Muscle of back (tissue), 3 donors: ENCODE measurements at regions not wholly inside any gene's neighbourhood (a gene's known extent, or its start where the extent isn't known, plus 50 kb on each side); places are given as distances from the start of the nearest gene placed in this dataset.

Source experiments
- DNase-seq, 3 donors: peaks; one replicate each; pipeline versions ENCODE4 v3.0.0 to v3.0.0-alpha.2; 2013

GRCh38 chr17:65405563-65405962, 155.9 kb downstream of the AXIN2 start:
- DNase-seq, result no peak

- no peak for DNase-seq
These were observed 156.7 kb downstream of the AXIN2 start for GRCh38 chr17:65404761-65405160.

- DNase-seq, result no peak
These were observed 157.8 kb downstream of the AXIN2 start for GRCh38 chr17:65403626-65404025.

- DNase-seq, result no peak
These were observed 158.6 kb downstream of the AXIN2 start for GRCh38 chr17:65402513-65403496.

- DNase-seq, result no peak
These were observed 159.9 kb downstream of the AXIN2 start for GRCh38 chr17:65401561-65401960.

- DNase-seq, result no peak
These were observed 160.7 kb downstream of the AXIN2 start for GRCh38 chr17:65400701-65401100.

GRCh38 chr17:65398040-65398787, 163.2 kb downstream of the AXIN2 start:
- DNase-seq, result no peak

- DNase-seq, result no peak
These were observed 165.5 kb downstream of the AXIN2 start for GRCh38 chr17:65395924-65396323.

GRCh38 chr17:65394811-65395472, 166.5 kb downstream of the AXIN2 start:
- no peak for DNase-seq

GRCh38 chr17:65393514-65393913, 167.9 kb downstream of the AXIN2 start:
- no peak for DNase-seq

GRCh38 chr17:65389949-65390348, 171.5 kb downstream of the AXIN2 start:
- peak in 1 of 3 donors; percentile 44 for DNase-seq

GRCh38 chr17:65389426-65389825, 172.0 kb downstream of the AXIN2 start:
- no peak for DNase-seq

- DNase-seq, result no peak
These were observed 172.5 kb downstream of the AXIN2 start for GRCh38 chr17:65388911-65389310.

- DNase-seq, result no peak
These were observed 174.1 kb downstream of the AXIN2 start for GRCh38 chr17:65387322-65387721.

- DNase-seq, result no peak
These were observed 175.7 kb downstream of the AXIN2 start for GRCh38 chr17:65385726-65386125.

- DNase-seq, result no peak
These were observed 176.4 kb downstream of the AXIN2 start for GRCh38 chr17:65385071-65385470.

GRCh38 chr17:65381152-65381551, 180.3 kb downstream of the AXIN2 start:
- DNase-seq, result no peak

GRCh38 chr17:65374966-65375365, 186.5 kb downstream of the AXIN2 start:
- no peak for DNase-seq

- no peak for DNase-seq
These were observed 189.7 kb downstream of the AXIN2 start for GRCh38 chr17:65371702-65372101.

GRCh38 chr17:65370669-65371131, 190.7 kb downstream of the AXIN2 start:
- DNase-seq, result no peak

- no peak for DNase-seq
These were observed 193.1 kb downstream of the AXIN2 start for GRCh38 chr17:65368341-65368740.
